Coronary artery (tissue), 2 donors: ENCODE measurements at regions not wholly inside any gene's neighbourhood (a gene's known extent, or its start where the extent isn't known, plus 50 kb on each side); places are given as distances from the start of the nearest gene placed in this dataset.

Experiments
- DNase-seq: peaks from one replicate; pipeline ENCODE4 v3.0.0-alpha.2; 2017; ENCODE audit warnings: low spot score
- H3K27ac ChIP-seq, 2 donors: fragments of 200-600 bp; sonication (generic); one replicate each; pipeline ENCODE4 v1.5.1; 2016 to 2019
- H3K4me3 ChIP-seq: fragments of 200-600 bp; sonication (generic); 2 replicates; pipeline ENCODE4 v1.5.1; 2016; ENCODE audit warnings: mild to moderate bottlenecking, moderate library complexity
- CTCF ChIP-seq: fragments of 200-600 bp; sonication (generic); IDR thresholded peaks from one replicate; pipeline ENCODE4 v1.5.1; 2019; ENCODE audit warnings: antibody characterized with exemption

DNA sequence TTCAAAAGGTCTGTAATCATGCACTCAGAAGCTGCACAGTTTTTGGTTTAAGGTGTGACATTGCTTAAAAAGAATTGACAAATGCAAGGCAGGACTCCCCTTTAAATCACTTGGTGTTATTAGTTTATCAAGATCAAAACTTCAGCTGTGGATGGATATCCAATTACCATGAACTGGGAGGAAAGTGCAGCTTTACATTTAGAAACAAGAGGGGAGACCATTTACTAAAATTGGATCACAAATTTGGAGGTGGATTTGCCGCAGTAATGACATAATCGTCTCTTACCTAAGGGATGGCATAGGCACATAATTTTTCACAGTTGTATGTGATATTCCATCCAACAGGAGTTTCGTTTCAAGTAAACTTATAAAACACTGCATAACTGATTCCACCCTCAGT is 1610.2 kb downstream of the SLITRK5 start:
- DNase-seq: no peak
- TF ChIP-seq CTCF: no peak
- Histone ChIP-seq H3K27ac (no peak overlapping the region), H3K4me3 (no peak overlapping the region)

DNA sequence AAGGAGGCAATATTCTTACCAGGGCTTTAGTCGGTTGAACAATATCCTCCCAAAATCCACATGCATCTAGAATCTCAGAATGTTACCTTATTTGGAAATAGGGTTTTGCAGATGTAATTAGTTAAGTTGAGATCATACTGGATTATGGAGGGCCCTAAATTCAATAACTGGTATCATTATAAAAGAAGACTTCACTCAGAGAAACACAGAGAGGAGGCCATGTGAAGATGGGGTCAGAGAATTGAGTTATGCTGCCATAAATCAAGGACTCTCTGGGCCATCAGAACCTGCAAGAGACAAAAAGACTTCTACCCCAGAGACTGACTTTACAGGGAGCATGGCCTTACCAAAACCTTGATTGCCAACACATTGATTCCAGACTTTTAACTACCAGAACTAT is 1611.1 kb downstream of the SLITRK5 start:
- no peak for DNase-seq
- Histone ChIP-seq H3K4me3 (no peak overlapping the region), H3K27ac (no peak overlapping the region)
- no peak for TF ChIP-seq CTCF

GRCh38 chr13:89287381-89287780 is 1616.2 kb downstream of the SLITRK5 start:
- no peak overlapping the region for H3K4me3 ChIP-seq
- no peak for TF ChIP-seq CTCF
- no peak for DNase-seq

GRCh38 chr13:89294115-89294867 is 1623.1 kb downstream of the SLITRK5 start:
- H3K4me3 ChIP-seq: no peak overlapping the region
- TF ChIP-seq CTCF: no peak
- no peak overlapping the region for H3K27ac ChIP-seq
- no peak for DNase-seq

More at GRCh38 chr13:89287381-89287780, 1616.2 kb downstream of the SLITRK5 start:
- H3K27ac ChIP-seq: no peak overlapping the region

GRCh38 chr13:89307278-89307677 is 1636.1 kb downstream of the SLITRK5 start:
- Histone ChIP-seq H3K27ac (no peak overlapping the region), H3K4me3 (no peak overlapping the region)
- DNase-seq: no peak
- no peak for TF ChIP-seq CTCF

DNA sequence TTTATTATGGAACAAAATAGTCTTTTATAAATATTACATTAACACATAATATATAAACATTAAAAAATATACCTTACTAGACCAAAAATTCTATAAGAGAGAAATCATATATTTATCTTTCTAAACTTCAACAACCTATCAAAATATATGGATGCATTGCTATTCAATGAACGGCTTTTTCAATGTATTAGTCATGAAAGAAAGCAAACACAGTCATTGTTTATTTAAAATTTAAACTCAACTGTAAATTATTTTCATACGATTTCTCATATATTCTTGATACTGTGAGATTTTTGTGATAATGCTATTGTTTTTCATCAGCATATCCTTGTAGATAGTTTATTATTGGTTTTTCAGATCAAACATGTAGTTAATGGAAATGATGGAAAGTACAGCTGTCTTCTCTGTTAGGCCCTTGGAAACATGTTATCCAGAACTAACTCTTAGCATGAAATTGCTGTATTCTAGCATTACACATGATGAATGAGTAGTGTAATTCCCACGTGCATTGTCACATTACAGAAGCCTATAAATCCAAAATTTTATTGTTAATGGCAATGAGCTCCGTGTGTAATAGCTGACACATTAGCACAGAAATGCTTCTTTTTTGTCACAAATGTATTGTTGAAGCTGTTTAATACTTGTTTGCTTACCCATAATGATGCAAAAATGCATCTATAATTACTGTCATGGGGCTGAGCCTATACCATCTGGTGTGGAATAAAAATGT is 1639.9 kb downstream of the SLITRK5 start:
- H3K4me3 ChIP-seq: no peak overlapping the region
- H3K27ac ChIP-seq: no peak overlapping the region
- no peak for TF ChIP-seq CTCF
- no peak for DNase-seq

- no peak for TF ChIP-seq CTCF
- Histone ChIP-seq H3K27ac (no peak overlapping the region), H3K4me3 (no peak overlapping the region)
- DNase-seq: no peak
These were observed 1644.1 kb downstream of the SLITRK5 start for GRCh38 chr13:89315287-89315686.
